GM10266 (cell line): ENCODE measurements at regions not wholly inside any gene's neighbourhood (a gene's known extent, or its start where the extent isn't known, plus 50 kb on each side); places are given as distances from the start of the nearest gene placed in this dataset.

Source experiments
- DNase-seq: peaks from one replicate; pipeline ENCODE4 v3.0.0; 2012; ENCODE audit errors: extremely low spot score
- CTCF ChIP-seq: IDR thresholded peaks from 2 replicates; pipeline ENCODE4 v1.5.1; 2012; ENCODE audit warnings: mild to moderate bottlenecking, low read depth; ENCODE audit not compliant: control insufficient read depth, insufficient read depth; ENCODE audit errors: missing control alignments

DNA sequence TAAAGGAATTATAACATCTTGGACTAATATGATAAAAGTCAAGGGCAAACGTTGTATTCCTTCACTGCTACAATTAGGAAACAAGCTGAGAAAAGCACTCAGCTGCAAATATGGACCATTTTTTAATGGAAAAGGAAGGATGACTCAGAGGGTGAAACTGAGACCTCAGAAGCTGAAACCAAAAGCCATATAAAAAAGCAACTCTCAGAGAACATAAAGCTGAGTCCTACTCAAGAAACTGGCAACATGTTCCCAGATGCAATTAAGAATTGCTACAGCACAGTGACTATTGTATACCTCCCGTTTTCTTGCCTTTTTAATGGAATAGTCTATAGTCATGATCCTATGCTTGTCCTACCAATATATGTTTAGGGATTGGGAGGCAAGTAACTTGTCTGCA is 1106.4 kb upstream of the INTU start:
- TF ChIP-seq CTCF = no peak
- no peak for DNase-seq

- DNase-seq = no peak
- no peak for TF ChIP-seq CTCF
These were observed 1102.8 kb upstream of the INTU start for GRCh38 chr4:126529997-126530396.

DNA sequence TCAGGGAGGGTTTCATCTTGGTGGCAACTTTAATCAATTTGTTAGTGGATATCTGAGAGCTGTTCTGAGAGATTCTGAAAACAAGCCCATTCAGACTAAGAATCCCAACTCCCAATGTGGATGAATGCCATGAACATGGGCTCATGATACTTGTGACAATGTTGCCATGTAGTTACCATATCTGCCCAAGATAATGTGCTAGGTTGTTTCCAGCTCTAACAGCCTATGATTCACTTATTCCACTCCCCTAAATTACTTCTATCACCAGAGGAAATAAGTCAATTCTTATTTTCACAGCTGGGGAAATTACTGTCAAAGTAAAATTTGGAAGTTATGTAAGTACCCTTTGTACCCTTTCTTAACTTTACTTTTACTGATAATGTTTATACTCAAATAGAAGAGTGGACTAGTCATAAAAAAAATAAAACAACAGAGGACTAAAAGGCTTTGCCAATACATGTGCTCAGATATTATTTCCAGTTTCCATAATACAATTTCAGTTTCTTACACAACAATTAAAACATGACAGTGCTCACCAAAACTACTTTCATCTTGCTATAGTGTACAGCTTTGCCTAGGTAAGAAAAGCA is 1101.7 kb upstream of the INTU start:
- no peak for DNase-seq

DNA sequence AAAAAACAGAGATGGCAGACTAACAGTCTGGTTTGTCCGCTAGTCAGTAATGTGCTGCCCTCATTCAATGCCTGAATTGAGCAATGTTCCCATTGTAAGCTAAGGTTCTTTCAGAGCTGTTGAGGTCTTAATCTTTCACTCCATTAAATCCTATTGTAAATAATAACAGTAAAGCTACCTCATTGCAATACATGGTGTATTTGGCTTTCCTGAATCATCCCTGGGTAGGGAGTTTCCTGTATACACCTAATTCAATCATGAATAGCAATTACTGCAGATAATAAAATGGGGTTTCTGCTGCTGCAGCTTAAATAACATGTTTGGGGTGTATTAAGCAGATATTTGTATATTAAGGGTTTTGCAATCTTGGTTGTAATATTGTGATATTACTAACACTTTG is 1100.2 kb upstream of the INTU start:
- TF ChIP-seq CTCF = no peak
- DNase-seq = no peak

More for the DNA sequence above, 1101.7 kb upstream of the INTU start:
- TF ChIP-seq CTCF = no peak

DNA sequence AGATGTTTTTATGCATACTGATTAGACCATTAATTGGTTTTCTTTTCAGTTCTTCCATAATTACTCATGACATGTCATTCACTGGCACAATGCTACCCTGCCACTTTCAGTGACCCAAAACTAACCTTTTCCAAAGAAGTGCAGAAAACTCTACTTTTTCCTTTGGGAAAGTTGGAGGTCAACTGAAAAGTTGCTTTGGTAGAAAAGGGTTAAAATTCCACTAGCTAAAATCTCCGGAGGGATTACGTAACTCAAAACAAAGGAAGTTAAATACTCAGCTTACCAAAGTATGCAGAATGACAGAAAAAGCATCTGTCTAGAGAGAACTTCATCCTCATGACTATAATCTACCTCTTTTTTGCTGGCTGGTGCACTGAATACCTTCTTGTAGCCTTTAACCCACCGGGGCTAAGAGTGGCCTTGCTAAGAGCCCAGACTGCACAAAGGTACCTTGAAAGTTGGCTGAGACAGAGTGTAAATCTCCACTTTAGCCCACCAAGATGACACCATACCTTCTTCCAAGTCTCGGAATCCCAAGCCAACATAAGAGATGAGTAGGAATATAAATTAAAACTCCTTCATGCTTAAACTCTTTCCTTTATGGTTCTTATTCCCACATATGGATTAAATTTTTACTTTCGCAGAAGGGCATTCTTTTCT is 1099.5 kb upstream of the INTU start:
- no peak for TF ChIP-seq CTCF
- DNase-seq = no peak

GRCh38 chr4:126539771-126540170 is 1093.0 kb upstream of the INTU start:
- no peak for TF ChIP-seq CTCF
- DNase-seq = no peak

- no peak for TF ChIP-seq CTCF
- DNase-seq = no peak
These were observed 1090.9 kb upstream of the INTU start for GRCh38 chr4:126541820-126542219.
